ENCODE measurements at regions not wholly inside any gene's neighbourhood (a gene's known extent, or its start where the extent isn't known, plus 50 kb on each side); places are given as distances from the start of the nearest gene placed in this dataset.

DNA sequence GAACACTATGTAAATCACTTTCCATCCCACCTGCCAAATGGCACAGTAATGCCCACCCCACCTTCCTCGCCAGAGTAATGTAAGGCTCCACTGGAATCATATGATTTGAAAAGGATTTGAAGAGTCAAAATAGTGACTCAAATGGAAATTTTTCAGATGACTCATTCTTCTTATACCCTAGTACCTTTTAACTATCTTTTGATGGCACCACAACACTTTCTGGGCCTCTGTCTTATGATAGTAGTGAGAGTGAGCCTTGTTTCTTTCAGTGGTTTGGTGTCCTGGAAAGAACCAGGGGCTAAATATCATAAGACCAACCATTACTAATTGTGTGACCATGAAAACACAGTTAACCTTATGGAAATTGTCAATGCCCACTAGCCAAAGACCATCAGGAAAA is 235.4 kb upstream of the SLC14A2 start:
- no TSS peak for BruUV-seq (replicated peaks)
- Histone ChIP-seq H3K36me3 (ENCODE audit: control insufficient read depth in 2 of 2, insufficient read depth in 2 of 2, low read length in 1 of 2) (no peaks in the 10 kb centered on the region), H3K4me3 (no peak overlapping the region), H3K79me2 (ENCODE audit: control insufficient read depth, insufficient read depth, low read length) (no peaks in the 10 kb centered on the region), H2AFZ (ENCODE audit: control insufficient read depth, low read depth, low read length) (no peak overlapping the region), H3K27ac (ENCODE audit: control insufficient read depth, insufficient read depth) (no peak overlapping the region), H3K27me3 (replicated peaks in 1 of 2; ENCODE audit: control insufficient read depth in 2 of 2, insufficient read depth in 2 of 2, low read length in 1 of 2) (no peaks in the 10 kb centered on the region; a peak in 1 of 4 replicates), H3K9me3 (replicated peaks; ENCODE audit: control insufficient read depth, insufficient read depth, low read length) (no peaks in the 10 kb centered on the region), H4K20me1 (ENCODE audit: control insufficient read depth, insufficient read depth) (no peaks in the 10 kb centered on the region), H3K9ac (ENCODE audit: control insufficient read depth, insufficient read depth, low read length) (no peak overlapping the region), H3K4me2 (ENCODE audit: control insufficient read depth, insufficient read depth) (no peak overlapping the region), H3K4me1 (ENCODE audit: control insufficient read depth, insufficient read depth, low read length) (no peaks in the 10 kb centered on the region)
- ChIA-PET RAD21 (ENCODE audit: unreplicated experiment) (interaction anchor here (1.0 kb wide), 1 partner anchor 1758 kb away, joined by 3 read pairs; no protein-coding TSS in a partner anchor), POLR2A (no interaction called here), CTCF (interaction anchor here (0.7 kb wide), 1 partner anchor 247 kb away, joined by 3 read pairs; no protein-coding TSS in a partner anchor), SMC1A (ENCODE audit: uncharacterized antibody, unreplicated experiment) (interaction anchor here (1.3 to 1.7 kb wide), 2 partner anchors 10 to 20 kb away, joined by 3 to 5 read pairs; no protein-coding TSS in a partner anchor)
- DNase-seq (ENCODE audit: low read depth, low spot score): peak; percentile 5
- in situ Hi-C loops (cut with MboI) (loop anchor here (5.0 to 10.0 kb wide), 2 partner anchors 1245 to 1758 kb away; no protein-coding TSS in a partner anchor), intact Hi-C loops (cut with micrococcal nuclease; ENCODE audit: unreplicated experiment) (loop anchor here (5.0 to 10.0 kb wide), 4 partner anchors 168 to 805 kb away; no protein-coding TSS in a partner anchor)
- FAIRE-seq: no peak
- peak; percentile 85 for ATAC-seq
- 0% methylated on average over 1 of the region's 1 CpG for WGBS (ENCODE audit: insufficient coverage, insufficient replicate concordance, low lambda C conversion rate, missing lambda C conversion rate)
- TF ChIP-seq CHD1 (IDR thresholded peaks at IDR 0.05; ENCODE audit: low read depth, low read length) (no peak), SMARCA5 (IDR thresholded peaks at IDR 0.05) (no peak), BMI1 (IDR thresholded peaks at IDR 0.05; ENCODE audit: borderline replicate concordance) (no peak), ASH2L (IDR thresholded peaks at IDR 0.05; ENCODE audit: borderline replicate concordance, low read depth) (no peak), SMAD1 (IDR thresholded peaks at IDR 0.05; ENCODE audit: low read depth, partially characterized antibody) (no peak), MYB (IDR thresholded peaks at IDR 0.05; ENCODE audit: borderline replicate concordance, low read depth, low read length) (no peak), JUNB (IDR thresholded peaks at IDR 0.05) (peak; percentile 70), ATF7 (IDR thresholded peaks at IDR 0.05; ENCODE audit: low read depth) (0 out of 2 replicates have a peak, but pooled peaks have one; percentile 14), IRF4 (IDR thresholded peaks at IDR 0.05; ENCODE audit: low read depth, low read length) (0 out of 2 replicates have a peak, but pooled peaks have one; percentile 18), RB1 (IDR thresholded peaks at IDR 0.05; ENCODE audit: borderline replicate concordance) (no peak), ZNF622 (IDR thresholded peaks at IDR 0.05) (no peak), RUNX3 (IDR thresholded peaks at IDR 0.05; ENCODE audit: low read length) (peak; percentile 53), IKZF1 (conservative IDR thresholded peaks at IDR 0.05) (peak; percentile 23; the same call in 1 of the 2 replicates), MEF2A (IDR thresholded peaks at IDR 0.05; ENCODE audit: insufficient read depth, low read depth, low read length) (no peak), CBX5 (IDR thresholded peaks at IDR 0.05; ENCODE audit: low read depth) (no peak), STAT3 (IDR thresholded peaks at IDR 0.05; ENCODE audit: low read depth, low read length) (no peak), MEF2B (IDR thresholded peaks at IDR 0.05; ENCODE audit: partially characterized antibody, poor library complexity, severe bottlenecking) (no peak), ZNF274 (IDR thresholded peaks at IDR 0.05; ENCODE audit: insufficient read depth, insufficient read length) (no peak), FOS (IDR thresholded peaks at IDR 0.05; ENCODE audit: borderline replicate concordance, extremely low read depth, insufficient read length) (no peak), SUPT20H (IDR thresholded peaks at IDR 0.05; ENCODE audit: borderline replicate concordance, control insufficient read depth, low read depth, low read length) (no peak)
- TF ChIP-seq, protein P1, sequence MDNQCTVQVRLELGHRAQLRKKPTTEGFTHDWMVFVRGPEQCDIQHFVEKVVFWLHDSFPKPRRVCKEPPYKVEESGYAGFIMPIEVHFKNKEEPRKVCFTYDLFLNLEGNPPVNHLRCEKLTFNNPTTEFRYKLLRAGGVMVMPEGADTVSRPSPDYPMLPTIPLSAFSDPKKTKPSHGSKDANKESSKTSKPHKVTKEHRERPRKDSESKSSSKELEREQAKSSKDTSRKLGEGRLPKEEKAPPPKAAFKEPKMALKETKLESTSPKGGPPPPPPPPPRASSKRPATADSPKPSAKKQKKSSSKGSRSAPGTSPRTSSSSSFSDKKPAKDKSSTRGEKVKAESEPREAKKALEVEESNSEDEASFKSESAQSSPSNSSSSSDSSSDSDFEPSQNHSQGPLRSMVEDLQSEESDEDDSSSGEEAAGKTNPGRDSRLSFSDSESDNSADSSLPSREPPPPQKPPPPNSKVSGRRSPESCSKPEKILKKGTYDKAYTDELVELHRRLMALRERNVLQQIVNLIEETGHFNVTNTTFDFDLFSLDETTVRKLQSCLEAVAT (IDR thresholded peaks at IDR 0.05): no peak
- TF ChIP-seq, protein P2, sequence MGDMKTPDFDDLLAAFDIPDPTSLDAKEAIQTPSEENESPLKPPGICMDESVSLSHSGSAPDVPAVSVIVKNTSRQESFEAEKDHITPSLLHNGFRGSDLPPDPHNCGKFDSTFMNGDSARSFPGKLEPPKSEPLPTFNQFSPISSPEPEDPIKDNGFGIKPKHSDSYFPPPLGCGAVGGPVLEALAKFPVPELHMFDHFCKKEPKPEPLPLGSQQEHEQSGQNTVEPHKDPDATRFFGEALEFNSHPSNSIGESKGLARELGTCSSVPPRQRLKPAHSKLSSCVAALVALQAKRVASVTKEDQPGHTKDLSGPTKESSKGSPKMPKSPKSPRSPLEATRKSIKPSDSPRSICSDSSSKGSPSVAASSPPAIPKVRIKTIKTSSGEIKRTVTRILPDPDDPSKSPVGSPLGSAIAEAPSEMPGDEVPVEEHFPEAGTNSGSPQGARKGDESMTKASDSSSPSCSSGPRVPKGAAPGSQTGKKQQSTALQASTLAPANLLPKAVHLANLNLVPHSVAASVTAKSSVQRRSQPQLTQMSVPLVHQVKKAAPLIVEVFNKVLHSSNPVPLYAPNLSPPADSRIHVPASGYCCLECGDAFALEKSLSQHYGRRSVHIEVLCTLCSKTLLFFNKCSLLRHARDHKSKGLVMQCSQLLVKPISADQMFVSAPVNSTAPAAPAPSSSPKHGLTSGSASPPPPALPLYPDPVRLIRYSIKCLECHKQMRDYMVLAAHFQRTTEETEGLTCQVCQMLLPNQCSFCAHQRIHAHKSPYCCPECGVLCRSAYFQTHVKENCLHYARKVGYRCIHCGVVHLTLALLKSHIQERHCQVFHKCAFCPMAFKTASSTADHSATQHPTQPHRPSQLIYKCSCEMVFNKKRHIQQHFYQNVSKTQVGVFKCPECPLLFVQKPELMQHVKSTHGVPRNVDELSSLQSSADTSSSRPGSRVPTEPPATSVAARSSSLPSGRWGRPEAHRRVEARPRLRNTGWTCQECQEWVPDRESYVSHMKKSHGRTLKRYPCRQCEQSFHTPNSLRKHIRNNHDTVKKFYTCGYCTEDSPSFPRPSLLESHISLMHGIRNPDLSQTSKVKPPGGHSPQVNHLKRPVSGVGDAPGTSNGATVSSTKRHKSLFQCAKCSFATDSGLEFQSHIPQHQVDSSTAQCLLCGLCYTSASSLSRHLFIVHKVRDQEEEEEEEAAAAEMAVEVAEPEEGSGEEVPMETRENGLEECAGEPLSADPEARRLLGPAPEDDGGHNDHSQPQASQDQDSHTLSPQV (IDR thresholded peaks at IDR 0.05): no peak

Measured in GM12878 (cell line).